IPS DF 4.7 (cell line): ENCODE measurements at regions not wholly inside any gene's neighbourhood (a gene's known extent, or its start where the extent isn't known, plus 50 kb on each side); places are given as distances from the start of the nearest gene placed in this dataset.
"Not testable (repeated sequence)": the region's sequence is repeated elsewhere in the genome, so short reads cannot be mapped to it uniquely, and the experiment has no call there.

Experiments
- DNase-seq: peaks from one replicate; pipeline ENCODE4 v3.0.0-alpha.2; 2013; ENCODE audit warnings: low spot score; ENCODE audit errors: extremely low read depth

- DNase-seq: not testable (repeated sequence)
Observed at GRCh38 chr6:77087794-77088318, 375.4 kb downstream of the HTR1B start.

- DNase-seq: no peak
Observed at GRCh38 chr6:77074037-77074713, 389.1 kb downstream of the HTR1B start.

GRCh38 chr6:77073410-77073760 is 389.9 kb downstream of the HTR1B start:
- no peak for DNase-seq

- DNase-seq: no peak
Observed at GRCh38 chr6:77072694-77073409, 390.4 kb downstream of the HTR1B start.

GRCh38 chr6:77063494-77063893 is 399.8 kb downstream of the HTR1B start:
- no peak for DNase-seq

- DNase-seq: no peak
Observed at GRCh38 chr6:77055711-77056110, 407.6 kb downstream of the HTR1B start.

- no peak for DNase-seq
Observed at GRCh38 chr6:77040568-77041195, 422.6 kb downstream of the HTR1B start.

GRCh38 chr6:77038807-77039206 is 424.5 kb downstream of the HTR1B start:
- DNase-seq: no peak

- no peak for DNase-seq
Observed at GRCh38 chr6:77037439-77037838, 425.9 kb downstream of the HTR1B start.

- no peak for DNase-seq
Observed at GRCh38 chr6:77036400-77036799, 426.9 kb downstream of the HTR1B start.

- peak; percentile 19 for DNase-seq
Observed at GRCh38 chr6:77034161-77034560, 429.1 kb downstream of the HTR1B start.

GRCh38 chr6:77030929-77031674 is 432.2 kb downstream of the HTR1B start:
- no peak for DNase-seq

- no peak for DNase-seq
Observed at GRCh38 chr6:77026341-77026740, 436.9 kb downstream of the HTR1B start.

GRCh38 chr6:77025736-77026223 is 437.5 kb downstream of the HTR1B start:
- DNase-seq: no peak

- no peak for DNase-seq
Observed at GRCh38 chr6:77021778-77022177, 441.5 kb downstream of the HTR1B start.

- no peak for DNase-seq
Observed at GRCh38 chr6:77021232-77021631, 442.1 kb downstream of the HTR1B start.

GRCh38 chr6:77019081-77019480 is 444.2 kb downstream of the HTR1B start:
- DNase-seq: no peak

- no peak for DNase-seq
Observed at GRCh38 chr6:77017537-77017936, 445.8 kb downstream of the HTR1B start.

- no peak for DNase-seq
Observed at GRCh38 chr6:77015350-77015749, 447.9 kb downstream of the HTR1B start.

GRCh38 chr6:77011929-77012545 is 451.3 kb downstream of the HTR1B start:
- DNase-seq: no peak

- no peak for DNase-seq
Observed at GRCh38 chr6:77010931-77011542, 452.3 kb downstream of the HTR1B start.
